HepG2 (cell line): ENCODE measurements at regions not wholly inside any gene's neighbourhood (a gene's known extent, or its start where the extent isn't known, plus 50 kb on each side); places are given as distances from the start of the nearest gene placed in this dataset.

Source experiments
- ATAC-seq: fragments of 200-7000 bp; cut with Tn5 transposase; 3 replicates; pipeline ENCODE4 v1.9.1; 2020; ENCODE audit warnings: mild to moderate bottlenecking, moderate library complexity
- BruUV-seq: library from RNA; stranded (reverse); fragments of 400-500 nt; replicated peaks from 2 replicates; lab custom pipeline; 2021; lab: Mats Ljungman, UMichigan
- CTCF ChIA-PET: fragments of 300-600 bp; formaldehyde crosslinking; extraction: SDS; loops from one replicate; lab custom pipeline; 2021; ENCODE audit warnings: low total read pairs, inconsistent platforms, low intra/inter-chr PET ratio; lab: Yijun Ruan, JAX
- POLR2A ChIA-PET: fragments of 350-600 bp; sonication (Branson Sonifier 250); formaldehyde crosslinking; loops from one replicate; lab custom pipeline; 2020; ENCODE audit warnings: antibody characterized with exemption, inconsistent platforms; lab: Yijun Ruan, JAX
- DNase-seq: peaks from one replicate; pipeline ENCODE4 v3.0.0-alpha.2; 2015; ENCODE audit warnings: low spot score
- FAIRE-seq: peaks from 3 replicates; lab custom pipeline; 2011; peaks lifted over from hg19 to GRCh38; lab: Jason Lieb, UNC
- H2AFZ ChIP-seq: one replicate; pipeline ENCODE4 v1.6.1; 2011; ENCODE audit warnings: low read length, inconsistent platforms
- H3K27ac ChIP-seq: fragments of 300-600 bp; 3 replicates; pipeline ENCODE4 v1.8.0; 2011; ENCODE audit warnings: mixed run types, mild to moderate bottlenecking, mixed read lengths, low read length, inconsistent platforms; ENCODE audit not compliant: insufficient read depth; ENCODE audit errors: extremely low read length
- H3K27me3 ChIP-seq, 2 experiments: fragments of 200-600 bp in 1 of 2; 2 replicates in 1 of 2; 3 replicates in 1 of 2; pipeline versions ENCODE4 v1.6.0 to v1.8.0; 2011; ENCODE audit warnings: low read length in 2 of 2, mild to moderate bottlenecking in 2 of 2, moderate library complexity in 2 of 2, inconsistent platforms in 1 of 2; ENCODE audit not compliant: insufficient read depth in 2 of 2, control insufficient read depth in 1 of 2
- H3K36me3 ChIP-seq, 2 experiments: fragments of 200-600 bp in 1 of 2; replicated peaks in 1 of 2; 2 replicates in 1 of 2; 3 replicates in 1 of 2; pipeline versions ENCODE4 v1.5.1 to v1.8.0; 2011; ENCODE audit warnings: low read length in 2 of 2, inconsistent platforms in 1 of 2; ENCODE audit not compliant: insufficient read depth in 2 of 2, control insufficient read depth in 1 of 2
- H3K4me1 ChIP-seq: 2 replicates; pipeline ENCODE4 v1.5.1; 2012; ENCODE audit warnings: low read length, inconsistent platforms; ENCODE audit not compliant: insufficient read depth
- H3K4me2 ChIP-seq: 2 replicates; pipeline ENCODE4 v1.6.0; 2011; ENCODE audit warnings: low read depth, low read length, inconsistent platforms
- H3K4me3 ChIP-seq, 3 experiments: fragments of 200-600 bp in 1 of 3; sonication (generic), shearing (Covaris generic) in 1 of 3; replicated peaks in 1 of 3; 2 replicates each; pipeline ENCODE4 v1.5.1; 2011 to 2016; ENCODE audit warnings: low read length in 3 of 3, inconsistent platforms in 2 of 3, low read depth in 2 of 3, mild to moderate bottlenecking in 2 of 3, control low read depth in 1 of 3, mixed read lengths in 1 of 3; ENCODE audit not compliant: insufficient read depth in 1 of 3
- H3K79me2 ChIP-seq: one replicate; pipeline ENCODE4 v1.6.1; 2011; ENCODE audit warnings: low read length, inconsistent platforms; ENCODE audit not compliant: insufficient read depth
- H3K9ac ChIP-seq: 2 replicates; pipeline ENCODE4 v1.6.0; 2011; ENCODE audit warnings: mild to moderate bottlenecking, low read depth, low read length, inconsistent platforms; ENCODE audit not compliant: insufficient read depth
- H3K9me3 ChIP-seq: 2 replicates; pipeline ENCODE4 v1.5.1; 2012; ENCODE audit warnings: mild to moderate bottlenecking, low read length
- H4K20me1 ChIP-seq: 2 replicates; pipeline ENCODE4 v1.6.0; 2011; ENCODE audit warnings: inconsistent platforms, mild to moderate bottlenecking, low read length, moderate library complexity; ENCODE audit not compliant: insufficient read depth
- AGO1 ChIP-seq: fragments of 200-400 bp; formaldehyde crosslinking; IDR thresholded peaks from 2 replicates; pipeline ENCODE4 v1.6.1; 2017; ENCODE audit warnings: mild to moderate bottlenecking, low read depth, low read length, moderate library complexity; ENCODE audit not compliant: poor library complexity, severe bottlenecking
- CSRNP2 ChIP-seq: sonication (generic); formaldehyde crosslinking; conservative IDR thresholded peaks from 2 replicates; pipeline ENCODE4 v1.8.0; 2022; ENCODE audit warnings: low read depth, missing genetic modification reagents
- EP300 ChIP-seq, 3 experiments: sonication (generic) in 1 of 3; formaldehyde crosslinking in 1 of 3; IDR thresholded peaks; 2 replicates each; pipeline versions ENCODE4 v1.5.1 to v1.6.1; 2011 to 2020; ENCODE audit warnings: low read depth in 2 of 3, low read length in 2 of 3, borderline replicate concordance in 1 of 3, improper control_type of control experiment in 1 of 3, mild to moderate bottlenecking in 1 of 3, missing genetic modification reagents in 1 of 3, moderate library complexity in 1 of 3
- GABPA ChIP-seq, 2 experiments: IDR thresholded peaks; 2 replicates each; pipeline ENCODE4 v1.6.1; 2011 to 2016; ENCODE audit warnings: low read depth in 2 of 2, low read length in 1 of 2, missing biosample characterization in 1 of 2, missing genetic modification characterization in 1 of 2
- JUN ChIP-seq: sonication (generic); formaldehyde crosslinking; IDR thresholded peaks from 2 replicates; pipeline ENCODE4 v1.4.0; 2020; ENCODE audit warnings: mild to moderate bottlenecking, missing genetic modification reagents
- NFAT5 ChIP-seq: sonication (generic); formaldehyde crosslinking; IDR thresholded peaks from 2 replicates; pipeline ENCODE4 v1.4.0; 2020; ENCODE audit warnings: missing genetic modification reagents
- NONO ChIP-seq, 2 experiments: fragments of 450-650 bp in 1 of 2; sonication (generic) in 1 of 2; formaldehyde crosslinking in 1 of 2; IDR thresholded peaks in 1 of 2; conservative IDR thresholded peaks in 1 of 2; 2 replicates each; pipeline versions ENCODE4 v1.6.1 to v1.8.0; 2017 to 2022; ENCODE audit warnings: mild to moderate bottlenecking in 1 of 2, missing genetic modification reagents in 1 of 2, moderate library complexity in 1 of 2
- RELA ChIP-seq: sonication (generic); formaldehyde crosslinking; IDR thresholded peaks from 2 replicates; pipeline ENCODE4 v1.4.0; 2020; ENCODE audit warnings: missing genetic modification reagents
- ZNF646 ChIP-seq: sonication (generic); formaldehyde crosslinking; IDR thresholded peaks from 2 replicates; pipeline ENCODE4 v1.9.0; 2021; ENCODE audit warnings: mild to moderate bottlenecking, missing genetic modification reagents
- ZNF740 ChIP-seq: sonication (generic); formaldehyde crosslinking; IDR thresholded peaks from 2 replicates; pipeline ENCODE4 v1.4.0; 2020; ENCODE audit warnings: missing genetic modification reagents
- in situ Hi-C: cut with HindIII; loops from 2 replicates; pipeline ENCODE4 v1.10.0; 2017; ENCODE audit warnings: low pct_unique_long_range_greater_than_20kb; ENCODE audit not compliant: extremely low pct_ligation_motif_present
- intact Hi-C: fragments of 100-400 bp; cut with micrococcal nuclease; formaldehyde crosslinking; loops from one replicate; pipeline ENCODE4 v1.10.0; 2022; ENCODE audit not compliant: unreplicated experiment

GRCh38 chr2:139007130-139007529 lies 226.9 kb upstream of the NXPH2 start:
- Histone ChIP-seq H3K27me3 (no peaks in the 10 kb centered on the region), H3K4me3 (no peak overlapping the region), H3K27ac (no peak overlapping the region), H3K79me2 (no peaks in the 10 kb centered on the region), H3K9me3 (no peaks in the 10 kb centered on the region), H4K20me1 (no peaks in the 10 kb centered on the region), H3K9ac (no peak overlapping the region), H2AFZ (no peak overlapping the region), H3K4me1 (no peaks in the 10 kb centered on the region), H3K4me2 (no peak overlapping the region), H3K36me3 (no peaks in the 10 kb centered on the region)
- DNase-seq, result no peak
- ChIA-PET POLR2A (no interaction called here), CTCF (no interaction called here)
- no peak for ATAC-seq
- in situ Hi-C loops (no loop called here), intact Hi-C loops (no loop called here)
- FAIRE-seq, result no peak
- BruUV-seq, result no TSS peak
- no peak for TF ChIP-seq EP300 (IDR thresholded peaks at IDR 0.05; ENCODE audit: low read depth in 2 of 2, low read length in 2 of 2)
- TF ChIP-seq EP300 (CRISPR knock-in tag; IDR thresholded peaks at IDR 0.05; ENCODE audit: borderline replicate concordance), result no peak
- TF ChIP-seq AGO1, result no peak
- TF ChIP-seq JUN (CRISPR knock-in tag), result no peak
- no peak for TF ChIP-seq CSRNP2 (CRISPR knock-in tag)
- no peak for TF ChIP-seq RELA (CRISPR knock-in tag)
- no peak for TF ChIP-seq NONO (IDR thresholded peaks at IDR 0.05)
- TF ChIP-seq NONO (CRISPR knock-in tag; conservative IDR thresholded peaks at IDR 0.05), result no peak
- no peak for TF ChIP-seq ZNF740 (CRISPR knock-in tag)
- TF ChIP-seq GABPA (IDR thresholded peaks at IDR 0.05; ENCODE audit: low read depth, low read length), result no peak
- no peak for TF ChIP-seq GABPA (CRISPR knock-in tag; IDR thresholded peaks at IDR 0.05; ENCODE audit: low read depth)
- no peak for TF ChIP-seq NFAT5 (CRISPR knock-in tag)
- no peak for TF ChIP-seq ZNF646 (CRISPR knock-in tag)
